MM.1S (cell line): ENCODE measurements at regions not wholly inside any gene's neighbourhood (a gene's known extent, or its start where the extent isn't known, plus 50 kb on each side); places are given as distances from the start of the nearest gene placed in this dataset.

ENCODE experiments used
- EZH2 ChIP-seq: fragments of 300-600 bp; sonication (generic); optimal IDR thresholded peaks from 2 replicates; pipeline ENCODE3; 2017; ENCODE audit warnings: low read depth, mild to moderate bottlenecking, antibody characterized with exemption, low read length, mixed read lengths
- EZH2phosphoT487 ChIP-seq: fragments of 300-600 bp; sonication (generic); IDR thresholded peaks from 2 replicates; pipeline ENCODE4 v1.6.1; 2018; ENCODE audit warnings: antibody characterized with exemption, low read length
- TF ChIP-seq, protein P1 (sequence below): fragments of 300-600 bp; sonication (generic); IDR thresholded peaks from 2 replicates; pipeline ENCODE4 v1.5.1; 2016; ENCODE audit warnings: antibody characterized with exemption, low read length, mixed read lengths

DNA sequence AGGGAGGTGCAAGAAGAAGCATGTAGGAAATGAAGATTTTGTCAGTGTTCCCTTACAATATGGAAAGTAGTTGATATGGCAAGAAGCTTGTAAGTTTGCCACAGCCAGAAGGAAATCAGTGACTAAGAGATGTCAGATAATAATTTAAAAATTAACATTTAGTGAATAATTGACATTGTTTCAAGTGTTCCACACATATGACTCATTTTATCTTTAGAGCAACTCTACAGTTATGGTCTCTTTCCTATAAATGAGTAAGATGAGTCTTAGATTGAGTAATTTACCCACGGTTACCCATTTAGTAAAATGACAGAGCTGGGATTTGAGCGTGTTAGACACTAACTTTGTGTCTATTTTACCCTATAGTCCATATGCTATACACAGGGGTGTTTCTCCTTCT lies 300.3 kb upstream of the IRS4 start:
- TF ChIP-seq, protein P1, sequence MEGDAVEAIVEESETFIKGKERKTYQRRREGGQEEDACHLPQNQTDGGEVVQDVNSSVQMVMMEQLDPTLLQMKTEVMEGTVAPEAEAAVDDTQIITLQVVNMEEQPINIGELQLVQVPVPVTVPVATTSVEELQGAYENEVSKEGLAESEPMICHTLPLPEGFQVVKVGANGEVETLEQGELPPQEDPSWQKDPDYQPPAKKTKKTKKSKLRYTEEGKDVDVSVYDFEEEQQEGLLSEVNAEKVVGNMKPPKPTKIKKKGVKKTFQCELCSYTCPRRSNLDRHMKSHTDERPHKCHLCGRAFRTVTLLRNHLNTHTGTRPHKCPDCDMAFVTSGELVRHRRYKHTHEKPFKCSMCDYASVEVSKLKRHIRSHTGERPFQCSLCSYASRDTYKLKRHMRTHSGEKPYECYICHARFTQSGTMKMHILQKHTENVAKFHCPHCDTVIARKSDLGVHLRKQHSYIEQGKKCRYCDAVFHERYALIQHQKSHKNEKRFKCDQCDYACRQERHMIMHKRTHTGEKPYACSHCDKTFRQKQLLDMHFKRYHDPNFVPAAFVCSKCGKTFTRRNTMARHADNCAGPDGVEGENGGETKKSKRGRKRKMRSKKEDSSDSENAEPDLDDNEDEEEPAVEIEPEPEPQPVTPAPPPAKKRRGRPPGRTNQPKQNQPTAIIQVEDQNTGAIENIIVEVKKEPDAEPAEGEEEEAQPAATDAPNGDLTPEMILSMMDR = no peak
- TF ChIP-seq EZH2phosphoT487 = no peak
- no peak for TF ChIP-seq EZH2
